Spleen (tissue), 11 donors: ENCODE measurements at regions not wholly inside any gene's neighbourhood (a gene's known extent, or its start where the extent isn't known, plus 50 kb on each side); places are given as distances from the start of the nearest gene placed in this dataset.

Experiments
- DNase-seq: peaks from one replicate; pipeline ENCODE4 v3.0.0-alpha.2; 2020
- H3K27ac ChIP-seq, 8 donors: fragments of 200-600 bp; sonication (generic) in 7 of 8; 1 replicate in 4 of 8; 2 replicates in 4 of 8; pipeline versions ENCODE4 v1.5.0 to v1.8.0; 2016 to 2021; ENCODE audit warnings: inconsistent platforms in 4 of 8, mild to moderate bottlenecking in 4 of 8, moderate library complexity in 1 of 8
- H3K27me3 ChIP-seq, 7 donors: fragments of 200-600 bp; sonication (generic) in 6 of 7; replicated peaks in 1 of 7; 1 replicate in 4 of 7; 2 replicates in 3 of 7; pipeline versions ENCODE4 v1.5.0 to v1.8.0; 2016 to 2021; ENCODE audit warnings: inconsistent platforms in 3 of 7, mild to moderate bottlenecking in 1 of 7
- H3K36me3 ChIP-seq, 6 donors: fragments of 200-600 bp; sonication (generic) in 5 of 6; 1 replicate in 4 of 6; 2 replicates in 2 of 6; pipeline versions ENCODE4 v1.5.0 to v1.8.0; 2016 to 2021; ENCODE audit warnings: inconsistent platforms in 2 of 6
- H3K4me1 ChIP-seq, 6 donors: fragments of 200-600 bp; sonication (generic) in 5 of 6; 1 replicate in 3 of 6; 2 replicates in 3 of 6; pipeline versions ENCODE4 v1.5.0 to v1.8.0; 2016 to 2021; ENCODE audit warnings: inconsistent platforms in 3 of 6
- H3K4me3 ChIP-seq, 8 donors: fragments of 200-600 bp; sonication (generic) in 7 of 8; 1 replicate in 4 of 8; 2 replicates in 4 of 8; pipeline versions ENCODE4 v1.5.0 to v1.8.0; 2016 to 2021; ENCODE audit warnings: inconsistent platforms in 4 of 8, mild to moderate bottlenecking in 4 of 8, moderate library complexity in 2 of 8
- H3K9me3 ChIP-seq, 8 donors: fragments of 200-600 bp; sonication (generic) in 7 of 8; 1 replicate in 4 of 8; 2 replicates in 4 of 8; pipeline versions ENCODE4 v1.5.0 to v1.8.0; 2016 to 2021; ENCODE audit warnings: inconsistent platforms in 4 of 8
- CTCF ChIP-seq, 11 experiments: fragments of 200-600 bp in 7 of 11; fragments of 450-650 bp in 4 of 11; sonication (generic) in 4 of 11; IDR thresholded peaks in 8 of 11; conservative IDR thresholded peaks in 3 of 11; 1 replicate in 7 of 11; 2 replicates in 4 of 11; pipeline versions ENCODE4 v1.4.0 to v1.8.0; 2016 to 2021; ENCODE audit warnings: antibody characterized with exemption in 11 of 11, inconsistent platforms in 4 of 11, mild to moderate bottlenecking in 1 of 11
- POLR2A ChIP-seq, 3 donors: fragments of 450-650 bp; IDR thresholded peaks; one replicate each; pipeline ENCODE4 v1.5.1; 2017; ENCODE audit warnings: antibody characterized with exemption in 3 of 3, mild to moderate bottlenecking in 1 of 3
- POLR2AphosphoS5 ChIP-seq, 3 donors: sonication (generic); formaldehyde crosslinking; IDR thresholded peaks; one replicate each; pipeline ENCODE4 v1.5.1; 2017; ENCODE audit warnings: antibody characterized with exemption in 3 of 3
- WGBS, 5 donors: extraction: QIAGEN DNeasy Blood & Tissue Kit in 3 of 5; methylation state at CpG; one replicate each; pipeline versions ENCODE4 v1.1.5 to v1.1.7; 2013 to 2018; 5-methylcytosine and 5-hydroxymethylcytosine counted together
- intact Hi-C: fragments of 100-400 bp; cut with DNase I; formaldehyde crosslinking; loops from one replicate; pipeline ENCODE4 v1.15.0; 2023; ENCODE audit warnings: low total_unique reads
- donor health status: healthy with polysubstance abuse.
- donor health status: DM: no; HTN: no; CAD: no; lungs with moderate emphysema.
- donor health status: DM: no; HTN: no; CAD: no.
- donor health status: Bipolar disorder and iron deficiency.
- donor health status: healthy.
- donor health status: DM: no; HTN: no; CAD: no.
- donor health status: DM: yes; HTN: yes; CAD: no.

GRCh38 chr3:147216143-147216673, 190.1 kb downstream of the ZIC4 start:
- H3K27ac ChIP-seq, result no peak overlapping the region
- no peak for DNase-seq
- no peaks in the 10 kb centered on the region for H3K36me3 ChIP-seq
- no peak overlapping the region for H3K4me3 ChIP-seq
- no peak for TF ChIP-seq CTCF (IDR thresholded peaks at IDR 0.05 in 8 of 11, conservative IDR thresholded peaks at IDR 0.05 in 3 of 11)
- TF ChIP-seq POLR2A (IDR thresholded peaks at IDR 0.05), result no peak
- no peak for TF ChIP-seq POLR2AphosphoS5 (IDR thresholded peaks at IDR 0.05)
- no peaks in the 10 kb centered on the region for H3K4me1 ChIP-seq
- H3K9me3 ChIP-seq, result no peaks in the 10 kb centered on the region
- H3K27me3 ChIP-seq, result no peaks in the 10 kb centered on the region
- intact Hi-C loops, result no loop called here
- WGBS, 5 donors, result 55 to 73% (median 62%) methylated on average over 1 of the region's 1 CpG

- TF ChIP-seq POLR2A (IDR thresholded peaks at IDR 0.05), result no peak
- TF ChIP-seq CTCF (IDR thresholded peaks at IDR 0.05 in 8 of 11, conservative IDR thresholded peaks at IDR 0.05 in 3 of 11), result no peak
- TF ChIP-seq POLR2AphosphoS5 (IDR thresholded peaks at IDR 0.05), result no peak
- H3K27ac ChIP-seq, result no peak overlapping the region
- no peaks in the 10 kb centered on the region for H3K27me3 ChIP-seq
- H3K36me3 ChIP-seq, result no peaks in the 10 kb centered on the region
- no peaks in the 10 kb centered on the region for H3K4me1 ChIP-seq
- no peaks in the 10 kb centered on the region for H3K9me3 ChIP-seq
- intact Hi-C loops, result no loop called here
- DNase-seq, result no peak
- no peak overlapping the region for H3K4me3 ChIP-seq
These were observed 190.7 kb downstream of the ZIC4 start for GRCh38 chr3:147215660-147216059.

- intact Hi-C loops, result no loop called here
- H3K36me3 ChIP-seq, result no peaks in the 10 kb centered on the region
- no peak for TF ChIP-seq CTCF (IDR thresholded peaks at IDR 0.05 in 8 of 11, conservative IDR thresholded peaks at IDR 0.05 in 3 of 11)
- TF ChIP-seq POLR2A (IDR thresholded peaks at IDR 0.05), result no peak
- TF ChIP-seq POLR2AphosphoS5 (IDR thresholded peaks at IDR 0.05), result no peak
These were observed 192.7 kb downstream of the ZIC4 start for GRCh38 chr3:147213633-147214032.

GRCh38 chr3:147210676-147211075, 195.7 kb downstream of the ZIC4 start:
- TF ChIP-seq POLR2AphosphoS5 (IDR thresholded peaks at IDR 0.05) (no peak), CTCF (IDR thresholded peaks at IDR 0.05 in 8 of 11, conservative IDR thresholded peaks at IDR 0.05 in 3 of 11) (no peak), POLR2A (IDR thresholded peaks at IDR 0.05) (no peak)
- Histone ChIP-seq H3K27me3 (no peaks in the 10 kb centered on the region), H3K27ac (no peak overlapping the region), H3K9me3 (peaks cover 0 to 15% (median 5%) of the 10 kb centered on the region in 8 donors), H3K36me3 (no peaks in the 10 kb centered on the region), H3K4me1 (no peaks in the 10 kb centered on the region), H3K4me3 (no peak overlapping the region)
- intact Hi-C loops, result no loop called here
- no peak for DNase-seq

More at GRCh38 chr3:147213633-147214032, 192.7 kb downstream of the ZIC4 start:
- no peak for DNase-seq
- H3K4me3 ChIP-seq, result no peak overlapping the region
- H3K4me1 ChIP-seq, result no peaks in the 10 kb centered on the region
- no peak overlapping the region for H3K27ac ChIP-seq
- no peaks in the 10 kb centered on the region for H3K27me3 ChIP-seq
- 87 to 93% (median 90%) methylated on average over 2 of the region's 2 CpGs for WGBS, 5 donors
- peaks cover 0 to under 1% (median 0%) of the 10 kb centered on the region in 8 donors for H3K9me3 ChIP-seq
